ENCODE measurements at regions not wholly inside any gene's neighbourhood (a gene's known extent, or its start where the extent isn't known, plus 50 kb on each side); places are given as distances from the start of the nearest gene placed in this dataset.
"Not testable (repeated sequence)": the region's sequence is repeated elsewhere in the genome, so short reads cannot be mapped to it uniquely, and the experiment has no call there.

- H3K9me3 ChIP-seq; H3K27ac ChIP-seq; H3K4me3 ChIP-seq; DNase-seq; H3K4me1 ChIP-seq; H3K36me3 ChIP-seq (ENCODE audit: insufficient read depth in 1 of 2, low read depth in 1 of 2); ATAC-seq; intact Hi-C loops (cut with DNase I); H3K27me3 ChIP-seq (ENCODE audit: insufficient read depth in 3 of 3, low read length in 2 of 3): not testable (repeated sequence)
- 85 to 89% (median 86%) methylated on average over 15 of the region's 15 CpGs for WGBS, 3 donors
Measured at GRCh38 chr4:67412153-67412712, 133.1 kb downstream of the CENPC start.

GRCh38 chr4:67403342-67403741 lies 142.0 kb downstream of the CENPC start:
- Histone ChIP-seq H3K27me3 (ENCODE audit: insufficient read depth in 3 of 3, low read length in 2 of 3) (no peaks in the 10 kb centered on the region), H3K4me1 (no peaks in the 10 kb centered on the region), H3K9me3 (no peaks in the 10 kb centered on the region), H3K36me3 (ENCODE audit: insufficient read depth in 1 of 2, low read depth in 1 of 2) (no peaks in the 10 kb centered on the region), H3K27ac (no peak overlapping the region), H3K4me3 (no peak overlapping the region)
- no peak for ATAC-seq
- DNase-seq = no peak
- TF ChIP-seq, protein P1, sequence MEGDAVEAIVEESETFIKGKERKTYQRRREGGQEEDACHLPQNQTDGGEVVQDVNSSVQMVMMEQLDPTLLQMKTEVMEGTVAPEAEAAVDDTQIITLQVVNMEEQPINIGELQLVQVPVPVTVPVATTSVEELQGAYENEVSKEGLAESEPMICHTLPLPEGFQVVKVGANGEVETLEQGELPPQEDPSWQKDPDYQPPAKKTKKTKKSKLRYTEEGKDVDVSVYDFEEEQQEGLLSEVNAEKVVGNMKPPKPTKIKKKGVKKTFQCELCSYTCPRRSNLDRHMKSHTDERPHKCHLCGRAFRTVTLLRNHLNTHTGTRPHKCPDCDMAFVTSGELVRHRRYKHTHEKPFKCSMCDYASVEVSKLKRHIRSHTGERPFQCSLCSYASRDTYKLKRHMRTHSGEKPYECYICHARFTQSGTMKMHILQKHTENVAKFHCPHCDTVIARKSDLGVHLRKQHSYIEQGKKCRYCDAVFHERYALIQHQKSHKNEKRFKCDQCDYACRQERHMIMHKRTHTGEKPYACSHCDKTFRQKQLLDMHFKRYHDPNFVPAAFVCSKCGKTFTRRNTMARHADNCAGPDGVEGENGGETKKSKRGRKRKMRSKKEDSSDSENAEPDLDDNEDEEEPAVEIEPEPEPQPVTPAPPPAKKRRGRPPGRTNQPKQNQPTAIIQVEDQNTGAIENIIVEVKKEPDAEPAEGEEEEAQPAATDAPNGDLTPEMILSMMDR (IDR thresholded peaks at IDR 0.05) = no peak
- intact Hi-C loops (cut with DNase I) = no loop called here

DNA sequence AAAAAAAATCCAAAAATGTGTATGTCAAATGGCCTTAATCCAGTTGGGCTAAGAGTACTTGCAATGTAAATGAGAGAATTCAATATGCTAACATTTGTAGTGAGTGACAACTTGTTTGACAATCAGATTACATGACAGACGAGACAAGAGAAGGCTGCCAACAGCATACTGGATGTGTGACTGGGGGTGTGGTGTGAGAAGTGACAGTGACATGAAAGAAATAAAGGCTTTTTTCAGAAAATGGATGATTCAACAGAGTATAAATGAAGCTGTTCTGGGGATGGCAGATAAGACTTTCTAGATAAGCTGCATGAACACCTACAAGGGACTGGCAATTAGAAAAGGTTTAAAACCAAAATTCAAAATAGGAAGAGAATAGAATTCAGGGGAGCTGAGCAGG lies 143.4 kb downstream of the CENPC start:
- ATAC-seq = no peak
- intact Hi-C loops (cut with DNase I) = no loop called here
- 49 to 67% (median 65%) methylated on average over 1 of the region's 1 CpG for WGBS, 3 donors

GRCh38 chr4:67397931-67398330 lies 147.4 kb downstream of the CENPC start:
- no peaks in the 10 kb centered on the region for H3K9me3 ChIP-seq
- H3K36me3 ChIP-seq (ENCODE audit: insufficient read depth in 1 of 2, low read depth in 1 of 2) = no peaks in the 10 kb centered on the region
- H3K27ac ChIP-seq = no peak overlapping the region
- TF ChIP-seq, protein P1 (IDR thresholded peaks at IDR 0.05) = no peak
- no peak for DNase-seq
- intact Hi-C loops (cut with DNase I) = no loop called here
- no peaks in the 10 kb centered on the region for H3K4me1 ChIP-seq
- ATAC-seq = no peak
- H3K27me3 ChIP-seq (ENCODE audit: insufficient read depth in 3 of 3, low read length in 2 of 3) = no peaks in the 10 kb centered on the region
- H3K4me3 ChIP-seq = no peak overlapping the region

More for the DNA sequence above, 143.4 kb downstream of the CENPC start:
- H3K9me3 ChIP-seq = no peaks in the 10 kb centered on the region
- H3K36me3 ChIP-seq (ENCODE audit: insufficient read depth in 1 of 2, low read depth in 1 of 2) = no peaks in the 10 kb centered on the region
- H3K27me3 ChIP-seq (ENCODE audit: insufficient read depth in 3 of 3, low read length in 2 of 3) = no peaks in the 10 kb centered on the region
- DNase-seq = no peak
- no peak overlapping the region for H3K4me3 ChIP-seq
- no peak overlapping the region for H3K27ac ChIP-seq
- H3K4me1 ChIP-seq = no peaks in the 10 kb centered on the region
- TF ChIP-seq, protein P1 (IDR thresholded peaks at IDR 0.05) = no peak

DNA sequence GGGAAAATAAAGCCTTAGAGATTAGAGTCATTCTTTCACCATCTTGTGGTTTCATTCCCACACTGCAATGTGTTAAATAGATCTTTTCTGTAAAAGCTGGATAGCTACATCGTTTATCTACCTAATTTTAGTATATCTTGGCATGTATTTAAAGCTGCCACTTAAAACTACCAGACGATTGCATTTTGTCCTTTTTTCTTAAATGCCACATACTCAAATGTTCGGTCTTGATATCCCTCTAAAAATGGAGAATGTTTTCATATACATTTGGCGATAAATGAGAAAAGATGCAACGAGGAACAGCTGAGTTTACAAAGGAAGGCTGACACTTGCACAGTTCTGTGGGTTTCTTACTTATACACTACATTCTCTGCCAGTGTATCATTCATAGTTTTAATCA lies 148.3 kb downstream of the CENPC start:
- Histone ChIP-seq H3K27me3 (ENCODE audit: insufficient read depth in 3 of 3, low read length in 2 of 3) (no peaks in the 10 kb centered on the region), H3K27ac (no peak overlapping the region), H3K36me3 (ENCODE audit: insufficient read depth in 1 of 2, low read depth in 1 of 2) (no peaks in the 10 kb centered on the region), H3K4me3 (no peak overlapping the region), H3K4me1 (no peaks in the 10 kb centered on the region), H3K9me3 (no peaks in the 10 kb centered on the region)
- DNase-seq = no peak
- TF ChIP-seq, protein P1 (IDR thresholded peaks at IDR 0.05) = no peak
- intact Hi-C loops (cut with DNase I) = no loop called here
- ATAC-seq = no peak
- WGBS, 3 donors = 68 to 74% (median 70%) methylated on average over 5 of the region's 5 CpGs
